ENCODE measurements at regions not wholly inside any gene's neighbourhood (a gene's known extent, or its start where the extent isn't known, plus 50 kb on each side); places are given as distances from the start of the nearest gene placed in this dataset.

- Histone ChIP-seq H3K4me2 (no peak overlapping the region), H3K9ac (no peak overlapping the region), H3K4me3 (ENCODE audit: low read depth in 2 of 2, low read length in 1 of 2) (no peak overlapping the region), H4K20me1 (ENCODE audit: insufficient read depth) (no peaks in the 10 kb centered on the region), H3K27me3 (ENCODE audit: insufficient read depth) (no peaks in the 10 kb centered on the region), H3K36me3 (replicated peaks in 1 of 2; ENCODE audit: control insufficient read depth in 1 of 2, insufficient read depth in 2 of 2, low read length in 1 of 2) (no peaks in the 10 kb centered on the region), H3K4me1 (ENCODE audit: control insufficient read depth in 1 of 2, insufficient read depth in 2 of 2, low read depth in 1 of 2, low read length in 1 of 2) (peaks cover 46 to 75% of the 10 kb centered on the region in 2 experiments), H3K79me2 (ENCODE audit: insufficient read depth) (no peaks in the 10 kb centered on the region), H3F3A (replicated peaks; ENCODE audit: insufficient read depth) (peaks cover 28% of the 10 kb centered on the region), H2AFZ (ENCODE audit: low read depth) (no peak overlapping the region), H3K27ac (ENCODE audit: low read depth in 2 of 2, low read length in 1 of 2) (peak overlapping the region in 1 of 2 experiments; percentile 85; a peak in 2 of 4 replicates), H3K9me3 (no peaks in the 10 kb centered on the region), H3K9me2 (no peaks in the 10 kb centered on the region)
- peak; percentile 57 for DNase-seq
- 43% methylated on average over 4 of the region's 4 CpGs for WGBS (ENCODE audit: low lambda C conversion rate)
- ChIA-PET CTCF (interaction anchor here (0.6 to 6.4 kb wide), 5 partner anchors 11 to 227 kb away, joined by 3 to 39 read pairs (median 4); no protein-coding TSS in a partner anchor), POLR2A (no interaction called here)
- no peak for TF ChIP-seq GABPA (IDR thresholded peaks at IDR 0.05; ENCODE audit: low read depth)
- no peak for TF ChIP-seq POLR2AphosphoS5 (IDR thresholded peaks at IDR 0.05; ENCODE audit: low read depth, low read length)
- TF ChIP-seq REST (IDR thresholded peaks at IDR 0.05; ENCODE audit: low read depth, low read length), result no peak
- TF ChIP-seq USF2 (IDR thresholded peaks at IDR 0.05; ENCODE audit: borderline replicate concordance, low read depth, low read length), result no peak
- no peak for TF ChIP-seq SMC3 (IDR thresholded peaks at IDR 0.05; ENCODE audit: low read depth, low read length)
- no peak for TF ChIP-seq YY1 (IDR thresholded peaks at IDR 0.05; ENCODE audit: low read depth)
- peak in 1 of 2 experiments; percentile 53; a peak in 2 of 4 replicates for TF ChIP-seq EP300 (IDR thresholded peaks at IDR 0.05; ENCODE audit: borderline replicate concordance in 1 of 2, low read depth in 1 of 2, low read length in 1 of 2)
- no peak for TF ChIP-seq FOXM1 (IDR thresholded peaks at IDR 0.05; ENCODE audit: low read depth)
- no peak for TF ChIP-seq ZBTB33 (IDR thresholded peaks at IDR 0.05; ENCODE audit: borderline replicate concordance, low read depth)
- TF ChIP-seq CTCF (IDR thresholded peaks at IDR 0.05), result no peak
- 0 out of 2 replicates have a peak, but pooled peaks have one; percentile 10 for TF ChIP-seq RAD21 (IDR thresholded peaks at IDR 0.05; ENCODE audit: low read length)
- peak; percentile 29; the same call in 1 of the 2 replicates for TF ChIP-seq TCF12 (IDR thresholded peaks at IDR 0.05)
- TF ChIP-seq RCOR1 (IDR thresholded peaks at IDR 0.05; ENCODE audit: low read length), result peak; percentile 53; the same call in 1 of the 2 replicates
Measured at GRCh38 chr6:44664716-44665115, 277.2 kb downstream of the CDC5L start.

Measured in SK-N-SH (cell line).